HepG2 (cell line): ENCODE measurements at regions not wholly inside any gene's neighbourhood (a gene's known extent, or its start where the extent isn't known, plus 50 kb on each side); places are given as distances from the start of the nearest gene placed in this dataset.

Experiments
- EZH2 ChIP-seq: conservative IDR thresholded peaks from 2 replicates; pipeline ENCODE4 v1.6.1; 2012; ENCODE audit warnings: mild to moderate bottlenecking, low read depth, low read length, moderate library complexity
- POLR2A ChIP-seq, 2 experiments: IDR thresholded peaks; 2 replicates each; pipeline ENCODE4 v1.6.1; 2011; ENCODE audit warnings: low read depth in 2 of 2, low read length in 2 of 2, mild to moderate bottlenecking in 1 of 2, moderate library complexity in 1 of 2; ENCODE audit not compliant: insufficient read depth in 1 of 2
- SIX4 ChIP-seq: sonication (generic); formaldehyde crosslinking; IDR thresholded peaks from 2 replicates; pipeline ENCODE4 v1.4.0; 2020; ENCODE audit warnings: missing genetic modification reagents
- ZNF207 ChIP-seq: fragments of 450-650 bp; IDR thresholded peaks from 2 replicates; pipeline ENCODE4 v1.6.1; 2016; ENCODE audit warnings: antibody characterized with exemption, borderline replicate concordance

DNA sequence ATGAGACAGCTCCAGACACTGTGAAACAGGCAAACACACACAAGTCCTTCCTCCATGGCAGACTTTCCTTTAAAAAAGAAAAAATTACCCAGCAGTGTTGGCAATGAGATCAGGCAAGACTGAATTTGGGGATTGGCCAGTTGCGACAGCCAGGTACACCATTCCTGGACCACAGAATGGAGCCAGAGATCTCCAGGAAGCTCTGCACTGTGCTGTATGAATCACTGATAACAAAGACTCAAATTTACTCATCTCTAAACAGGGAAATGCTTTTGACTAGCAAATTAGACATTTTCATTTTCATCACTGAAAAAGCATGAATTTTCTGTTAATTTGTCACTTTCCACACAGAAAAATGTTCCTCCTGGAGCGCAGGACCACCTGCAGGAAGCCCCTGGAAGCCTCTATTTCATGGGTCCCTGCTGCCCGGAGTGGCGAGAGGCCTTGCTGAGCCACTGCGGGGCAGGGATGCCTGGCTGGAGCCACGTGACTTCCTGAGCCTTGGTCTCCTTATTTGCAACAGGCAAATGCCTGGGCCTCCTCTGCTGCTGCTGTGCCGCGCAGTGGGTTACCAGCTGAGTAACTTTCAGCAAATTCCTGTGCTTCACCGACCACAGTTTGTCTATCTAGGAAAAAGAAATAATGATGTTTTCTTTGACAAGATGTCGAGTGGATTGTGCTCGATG, 185.9 kb upstream of the ZNF618 start:
- TF ChIP-seq ZNF207 (no peak), EZH2 (no peak), POLR2A (IDR thresholded peaks at IDR 0.05; ENCODE audit: insufficient read depth in 1 of 2, low read depth in 2 of 2, low read length in 2 of 2) (no peak), SIX4 (CRISPR knock-in tag) (no peak)
